Pancreas (tissue), 10 donors: ENCODE measurements at regions not wholly inside any gene's neighbourhood (a gene's known extent, or its start where the extent isn't known, plus 50 kb on each side); places are given as distances from the start of the nearest gene placed in this dataset.

ENCODE experiments used
- ATAC-seq, 4 donors: fragments of 200-7000 bp; cut with Tn5 transposase; one replicate each; pipeline versions ENCODE4 v1.8.0 to v1.9.1; 2020; ENCODE audit warnings: mild to moderate bottlenecking in 4 of 4, moderate library complexity in 4 of 4
- DNase-seq, 6 donors: peaks; one replicate each; pipeline ENCODE4 v3.0.0-alpha.2; 2020
- FAIRE-seq: peaks from 2 replicates; lab custom pipeline; 2012; peaks lifted over from hg19 to GRCh38; lab: Jason Lieb, UNC
- H3K27ac ChIP-seq, 4 donors: fragments of 200-600 bp; sonication (generic); 1 replicate in 3 of 4; 2 replicates in 1 of 4; pipeline versions ENCODE4 v1.5.0 to v1.8.0; 2020
- H3K27me3 ChIP-seq, 4 donors: fragments of 200-600 bp; one replicate each; pipeline ENCODE4 v1.8.0; 2021
- H3K36me3 ChIP-seq, 3 donors: fragments of 200-600 bp; sonication (generic) in 1 of 3; one replicate each; pipeline versions ENCODE4 v1.5.0 to v1.8.0; 2020 to 2021
- H3K4me1 ChIP-seq, 3 donors: fragments of 200-600 bp; one replicate each; pipeline ENCODE4 v1.8.0; 2021
- H3K4me3 ChIP-seq, 4 donors: fragments of 200-600 bp; sonication (generic) in 2 of 4; one replicate each; pipeline versions ENCODE4 v1.5.0 to v1.8.0; 2020 to 2021
- H3K9me3 ChIP-seq, 4 donors: fragments of 200-600 bp; one replicate each; pipeline ENCODE4 v1.8.0; 2021
- CTCF ChIP-seq, 4 donors: fragments of 200-600 bp; sonication (generic) in 3 of 4; IDR thresholded peaks; one replicate each; pipeline versions ENCODE4 v1.5.0 to v1.8.0; 2021; ENCODE audit warnings: antibody characterized with exemption in 4 of 4
- WGBS, 2 donors: extraction: QIAGEN DNeasy Blood & Tissue Kit; methylation state at CpG; one replicate each; pipeline ENCODE4 v1.1.7; 2013; 5-methylcytosine and 5-hydroxymethylcytosine counted together
- intact Hi-C, 3 donors: fragments of 100-400 bp; cut with DNase I; formaldehyde crosslinking; loops; one replicate each; pipeline versions ENCODE4 v1.11.1 to v1.14.2; 2022
- donor health status: healthy with polysubstance abuse.
- donor health status: DM: no; HTN: no; CAD: no; lungs with moderate emphysema.
- donor health status: DM: no; HTN: no; CAD: no.
- donor health status: control.
- donor health status: control.
- donor health status: Bipolar disorder and iron deficiency.
- donor health status: DM: yes; HTN: yes; CAD: no.
- donor health status: DM: no; HTN: no; CAD: no.
- donor health status: DM: no; HTN: no; CAD: no.
- donor health status: DM: yes; HTN: yes; CAD: no.

- H3K4me3 ChIP-seq = no peak overlapping the region
- DNase-seq (no peak), ATAC-seq (no peak), FAIRE-seq (no peak)
- H3K4me1 ChIP-seq = no peaks in the 10 kb centered on the region
- WGBS, 2 donors = 70 to 73% methylated on average over 6 of the region's 6 CpGs
- H3K9me3 ChIP-seq = no peaks in the 10 kb centered on the region
- H3K27me3 ChIP-seq = no peaks in the 10 kb centered on the region
- no peaks in the 10 kb centered on the region for H3K36me3 ChIP-seq
- intact Hi-C loops = no loop called here
- H3K27ac ChIP-seq = no peak overlapping the region
- no peak for TF ChIP-seq CTCF (IDR thresholded peaks at IDR 0.05)
Measured at GRCh38 chr11:91366816-91367215, 857.8 kb upstream of the FAT3 start.

- no peaks in the 10 kb centered on the region for H3K27me3 ChIP-seq
- FAIRE-seq (no peak), DNase-seq (no peak), ATAC-seq (no peak)
- no peak overlapping the region for H3K4me3 ChIP-seq
- no peak for TF ChIP-seq CTCF (IDR thresholded peaks at IDR 0.05)
- 52 to 60% methylated on average over 7 of the region's 7 CpGs for WGBS, 2 donors
- intact Hi-C loops = no loop called here
- no peaks in the 10 kb centered on the region for H3K4me1 ChIP-seq
- H3K27ac ChIP-seq = no peak overlapping the region
- H3K9me3 ChIP-seq = no peaks in the 10 kb centered on the region
- H3K36me3 ChIP-seq = no peaks in the 10 kb centered on the region
Measured at GRCh38 chr11:91365986-91366585, 858.5 kb upstream of the FAT3 start.

GRCh38 chr11:91350931-91351330 lies 873.7 kb upstream of the FAT3 start:
- FAIRE-seq = no peak
- TF ChIP-seq CTCF (IDR thresholded peaks at IDR 0.05) = no peak
- no peaks in the 10 kb centered on the region for H3K9me3 ChIP-seq
- no peak for ATAC-seq
- H3K27me3 ChIP-seq = peaks cover 0 to 3% (median 0%) of the 10 kb centered on the region in 4 donors
- intact Hi-C loops = no loop called here
- WGBS, 2 donors = 41 to 63% methylated on average over 3 of the region's 3 CpGs
- no peak overlapping the region for H3K27ac ChIP-seq
- no peak overlapping the region for H3K4me3 ChIP-seq
- H3K36me3 ChIP-seq = no peaks in the 10 kb centered on the region
- no peaks in the 10 kb centered on the region for H3K4me1 ChIP-seq
- DNase-seq = no peak

GRCh38 chr11:91326751-91327150 lies 897.9 kb upstream of the FAT3 start:
- H3K27ac ChIP-seq = no peak overlapping the region
- WGBS, 2 donors = 36 to 64% methylated on average over 2 of the region's 2 CpGs
- DNase-seq (no peak), ATAC-seq (no peak), FAIRE-seq (no peak)
- no peaks in the 10 kb centered on the region for H3K27me3 ChIP-seq
- no peaks in the 10 kb centered on the region for H3K9me3 ChIP-seq
- H3K4me1 ChIP-seq = no peaks in the 10 kb centered on the region
- intact Hi-C loops = no loop called here
- no peak overlapping the region for H3K4me3 ChIP-seq
- no peaks in the 10 kb centered on the region for H3K36me3 ChIP-seq
- TF ChIP-seq CTCF (IDR thresholded peaks at IDR 0.05) = no peak

- DNase-seq (no peak), ATAC-seq (no peak), FAIRE-seq (no peak)
- no peaks in the 10 kb centered on the region for H3K27me3 ChIP-seq
- H3K4me1 ChIP-seq = no peaks in the 10 kb centered on the region
- no peaks in the 10 kb centered on the region for H3K36me3 ChIP-seq
- intact Hi-C loops = no loop called here
- H3K9me3 ChIP-seq = no peaks in the 10 kb centered on the region
- H3K27ac ChIP-seq = no peak overlapping the region
- no peak for TF ChIP-seq CTCF (IDR thresholded peaks at IDR 0.05)
- 57 to 77% methylated on average over 2 of the region's 2 CpGs for WGBS, 2 donors
- no peak overlapping the region for H3K4me3 ChIP-seq
Measured at GRCh38 chr11:91326280-91326679, 898.3 kb upstream of the FAT3 start.
